ENCODE measurements at regions not wholly inside any gene's neighbourhood (a gene's known extent, or its start where the extent isn't known, plus 50 kb on each side); places are given as distances from the start of the nearest gene placed in this dataset.

DNA sequence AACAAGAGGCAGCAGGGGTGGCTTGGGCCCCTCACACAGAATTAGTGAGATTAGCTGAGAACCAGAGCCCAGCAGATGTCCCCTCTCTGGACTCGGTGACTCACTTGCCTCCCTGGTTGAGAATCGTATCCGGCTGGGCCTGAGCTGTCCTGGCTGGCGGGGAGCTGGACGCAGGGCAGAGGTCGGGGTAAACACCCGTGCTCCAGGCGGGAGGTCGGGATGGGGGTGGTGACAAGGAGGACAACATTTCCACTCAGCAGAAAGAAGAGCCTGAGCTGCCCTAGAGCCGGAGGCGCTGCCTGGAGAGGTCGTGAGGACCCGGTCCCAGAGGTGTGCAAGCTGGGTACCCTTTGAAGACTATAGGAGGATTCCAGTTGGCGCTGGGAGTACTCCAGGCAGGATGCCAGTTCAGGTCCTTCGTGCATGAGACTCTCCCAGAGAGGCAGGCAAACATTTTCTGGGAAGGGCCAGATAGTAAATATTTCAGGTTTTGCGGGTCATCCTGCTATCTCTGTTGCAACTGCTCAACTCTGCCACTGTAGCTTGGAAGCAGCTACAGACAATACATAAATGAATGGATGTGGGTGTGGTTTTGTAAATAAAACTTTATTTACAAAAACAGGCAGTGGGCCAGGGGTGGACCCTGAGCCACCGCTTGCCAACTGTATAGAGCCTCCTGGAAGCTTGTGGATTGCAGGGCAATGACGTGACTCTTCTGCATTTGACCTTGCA, 116.8 kb upstream of the WNT4 start:
- no peak for TF ChIP-seq FOXP2 (optimal IDR thresholded peaks at IDR 0.05; ENCODE audit: control extremely low read depth, extremely low read length, insufficient read depth)
- TF ChIP-seq POLR2AphosphoS5 (IDR thresholded peaks at IDR 0.05; ENCODE audit: borderline replicate concordance, low read depth, low read length): no peak
- TF ChIP-seq EZH2 (IDR thresholded peaks at IDR 0.05): no peak
